Esophagus squamous epithelium (tissue), 5 donors: ENCODE measurements at regions not wholly inside any gene's neighbourhood (a gene's known extent, or its start where the extent isn't known, plus 50 kb on each side); places are given as distances from the start of the nearest gene placed in this dataset.

Source experiments
- DNase-seq: peaks from one replicate; lab custom pipeline; 2025; lab: John Stamatoyannopoulos, UW
- H3K27ac ChIP-seq, 4 donors: fragments of 200-600 bp; sonication (generic); one replicate each; pipeline ENCODE4 v1.5.1; 2016 to 2019; ENCODE audit warnings: mild to moderate bottlenecking in 1 of 4
- H3K27me3 ChIP-seq, 4 donors: fragments of 200-600 bp; sonication (generic); 1 replicate in 3 of 4; 2 replicates in 1 of 4; pipeline versions ENCODE4 v1.5.1 to v1.6.0; 2017 to 2021; ENCODE audit warnings: antibody characterized with exemption in 1 of 4
- H3K36me3 ChIP-seq, 3 donors: fragments of 200-600 bp; sonication (generic); one replicate each; pipeline ENCODE4 v1.5.1; 2016 to 2019
- H3K4me1 ChIP-seq, 3 donors: fragments of 200-600 bp; sonication (generic); one replicate each; pipeline ENCODE4 v1.5.1; 2017 to 2019
- H3K4me3 ChIP-seq, 4 donors: fragments of 200-600 bp; sonication (generic); 1 replicate in 3 of 4; 2 replicates in 1 of 4; pipeline ENCODE4 v1.5.1; 2016 to 2019; ENCODE audit warnings: mild to moderate bottlenecking in 2 of 4, moderate library complexity in 1 of 4
- H3K9me3 ChIP-seq, 3 donors: fragments of 200-600 bp; sonication (generic); one replicate each; pipeline ENCODE4 v1.5.1; 2016 to 2019
- POLR2A ChIP-seq, 4 donors: fragments of 450-650 bp; IDR thresholded peaks; one replicate each; pipeline ENCODE4 v1.6.1; 2017; ENCODE audit warnings: antibody characterized with exemption in 4 of 4, mild to moderate bottlenecking in 4 of 4, moderate library complexity in 3 of 4
- WGBS, 2 donors: methylation state at CpG; one replicate each; pipeline ENCODE4 v1.1.5; 2018; 5-methylcytosine and 5-hydroxymethylcytosine counted together
- intact Hi-C: fragments of 100-400 bp; cut with DNase I; formaldehyde crosslinking; loops from one replicate; pipeline ENCODE4 v1.15.0; 2022
- TF ChIP-seq, protein P1 (sequence below), 6 experiments: fragments of 450-650 bp in 4 of 6; fragments of 200-600 bp in 2 of 6; sonication (generic) in 2 of 6; IDR thresholded peaks; one replicate each; pipeline ENCODE4 v1.5.1; 2016 to 2019; ENCODE audit warnings: antibody characterized with exemption in 6 of 6, mild to moderate bottlenecking in 4 of 6, moderate library complexity in 4 of 6
- donor health status: DM: yes; HTN: yes; CAD: no.

DNA sequence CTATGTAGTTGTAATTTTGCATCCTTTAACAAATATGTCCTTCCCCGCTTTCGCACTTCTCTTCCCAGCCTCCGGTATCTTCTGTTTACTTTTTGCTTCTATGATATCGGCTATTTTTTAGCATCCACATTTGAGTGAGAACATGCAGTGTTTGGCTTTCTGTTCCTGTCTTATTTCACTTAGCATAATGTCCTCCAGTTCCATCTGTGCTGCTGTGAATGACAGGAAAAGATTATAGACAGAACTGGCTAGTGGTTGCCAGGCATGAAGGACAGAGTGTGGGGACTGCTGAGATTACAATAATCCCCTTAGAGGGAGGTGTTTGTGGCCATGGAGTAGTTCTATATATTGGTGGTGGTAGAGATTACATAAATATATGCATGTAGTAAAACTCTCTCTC, 588.6 kb downstream of the NLGN4X start:
- DNase-seq: no peak
- H3K36me3 ChIP-seq: no peaks in the 10 kb centered on the region
- no peaks in the 10 kb centered on the region for H3K9me3 ChIP-seq
- H3K4me1 ChIP-seq: no peaks in the 10 kb centered on the region
- TF ChIP-seq, protein P1, sequence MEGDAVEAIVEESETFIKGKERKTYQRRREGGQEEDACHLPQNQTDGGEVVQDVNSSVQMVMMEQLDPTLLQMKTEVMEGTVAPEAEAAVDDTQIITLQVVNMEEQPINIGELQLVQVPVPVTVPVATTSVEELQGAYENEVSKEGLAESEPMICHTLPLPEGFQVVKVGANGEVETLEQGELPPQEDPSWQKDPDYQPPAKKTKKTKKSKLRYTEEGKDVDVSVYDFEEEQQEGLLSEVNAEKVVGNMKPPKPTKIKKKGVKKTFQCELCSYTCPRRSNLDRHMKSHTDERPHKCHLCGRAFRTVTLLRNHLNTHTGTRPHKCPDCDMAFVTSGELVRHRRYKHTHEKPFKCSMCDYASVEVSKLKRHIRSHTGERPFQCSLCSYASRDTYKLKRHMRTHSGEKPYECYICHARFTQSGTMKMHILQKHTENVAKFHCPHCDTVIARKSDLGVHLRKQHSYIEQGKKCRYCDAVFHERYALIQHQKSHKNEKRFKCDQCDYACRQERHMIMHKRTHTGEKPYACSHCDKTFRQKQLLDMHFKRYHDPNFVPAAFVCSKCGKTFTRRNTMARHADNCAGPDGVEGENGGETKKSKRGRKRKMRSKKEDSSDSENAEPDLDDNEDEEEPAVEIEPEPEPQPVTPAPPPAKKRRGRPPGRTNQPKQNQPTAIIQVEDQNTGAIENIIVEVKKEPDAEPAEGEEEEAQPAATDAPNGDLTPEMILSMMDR (IDR thresholded peaks at IDR 0.05): no peak
- no peak for TF ChIP-seq POLR2A (IDR thresholded peaks at IDR 0.05)
- no peaks in the 10 kb centered on the region for H3K27me3 ChIP-seq
- intact Hi-C loops: no loop called here
- WGBS, 2 donors: 84 to 87% methylated on average over 4 of the region's 4 CpGs
- no peak overlapping the region for H3K27ac ChIP-seq
- H3K4me3 ChIP-seq: no peak overlapping the region

DNA sequence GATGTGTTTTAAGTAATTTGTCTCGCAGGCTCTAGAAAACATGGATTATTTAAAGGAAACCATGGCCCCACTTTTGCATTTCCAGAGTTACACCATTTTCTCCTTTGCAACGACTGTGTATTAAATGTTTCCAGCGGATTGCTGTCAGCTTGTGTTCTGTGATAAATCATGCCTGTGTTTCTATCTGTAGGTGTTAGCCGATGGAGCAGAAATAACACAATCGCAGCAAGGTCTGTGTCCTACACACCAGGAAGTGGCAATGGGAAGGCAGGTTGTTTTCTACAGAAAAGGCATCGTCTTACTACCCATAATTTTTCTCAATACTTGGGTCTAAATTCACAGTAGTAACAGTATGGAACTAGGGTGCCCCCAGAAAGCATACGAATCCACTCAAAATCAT, 590.1 kb downstream of the NLGN4X start:
- Histone ChIP-seq H3K27ac (no peak overlapping the region), H3K9me3 (no peaks in the 10 kb centered on the region), H3K27me3 (no peaks in the 10 kb centered on the region), H3K4me3 (no peak overlapping the region), H3K36me3 (no peaks in the 10 kb centered on the region), H3K4me1 (no peaks in the 10 kb centered on the region)
- no peak for DNase-seq
- intact Hi-C loops: no loop called here
- no peak for TF ChIP-seq POLR2A (IDR thresholded peaks at IDR 0.05)
- TF ChIP-seq, protein P1 (IDR thresholded peaks at IDR 0.05): no peak
- 60 to 76% methylated on average over 4 to 7 of the region's 7 CpGs for WGBS, 2 donors

DNA sequence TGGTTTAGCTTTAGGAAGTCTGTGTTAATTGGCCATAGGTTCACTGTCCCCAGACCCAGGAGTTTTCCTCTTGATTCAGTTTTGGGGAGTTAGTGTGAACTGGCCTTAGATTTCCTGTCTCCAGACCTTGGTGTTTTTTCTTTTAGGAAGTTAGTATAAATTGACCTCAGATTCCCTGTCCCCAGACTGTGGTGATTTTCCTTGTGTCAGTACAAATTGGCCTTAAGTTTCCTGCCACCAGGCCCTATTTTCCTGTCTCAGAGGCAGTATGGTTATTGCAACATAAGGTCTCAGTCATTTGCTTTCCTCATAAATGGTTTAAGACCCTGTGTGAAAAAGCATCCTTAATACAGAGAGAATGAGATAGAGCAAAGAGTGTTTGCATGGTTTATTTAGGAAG, 595.8 kb downstream of the NLGN4X start:
- Histone ChIP-seq H3K4me3 (no peak overlapping the region), H3K27me3 (no peaks in the 10 kb centered on the region), H3K27ac (no peak overlapping the region), H3K4me1 (no peaks in the 10 kb centered on the region), H3K36me3 (no peaks in the 10 kb centered on the region), H3K9me3 (no peaks in the 10 kb centered on the region)
- DNase-seq: no peak
- intact Hi-C loops: no loop called here
- TF ChIP-seq, protein P1 (IDR thresholded peaks at IDR 0.05): no peak
- no peak for TF ChIP-seq POLR2A (IDR thresholded peaks at IDR 0.05)

DNA sequence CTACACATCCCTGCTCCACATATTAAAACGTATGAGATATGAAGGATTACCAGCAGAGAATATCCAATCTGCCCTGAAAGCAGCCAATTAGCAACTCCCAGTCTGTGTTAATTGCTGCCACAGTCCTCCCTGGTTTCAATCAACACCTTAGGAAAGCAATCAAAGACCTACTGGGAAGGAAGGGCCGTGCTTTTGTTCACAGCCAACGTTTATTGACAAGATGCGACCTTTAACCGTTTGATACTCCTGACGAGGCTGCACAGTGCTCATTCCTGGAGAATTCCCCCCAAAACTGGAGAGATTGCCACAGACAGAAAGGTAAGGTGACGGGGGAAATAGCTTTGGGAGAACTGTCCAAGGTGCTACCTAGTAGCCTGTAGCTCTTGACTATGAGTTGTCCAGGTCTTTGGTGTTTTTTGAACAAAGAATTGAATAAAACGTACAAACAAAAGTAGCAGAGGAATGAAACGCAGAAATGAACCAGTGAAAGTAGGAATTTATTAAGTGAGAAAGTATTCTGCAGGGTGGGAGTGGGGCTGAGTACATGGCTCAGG, 596.5 kb downstream of the NLGN4X start:
- Histone ChIP-seq H3K36me3 (no peaks in the 10 kb centered on the region), H3K4me1 (no peaks in the 10 kb centered on the region), H3K9me3 (no peaks in the 10 kb centered on the region), H3K27me3 (no peaks in the 10 kb centered on the region), H3K27ac (no peak overlapping the region), H3K4me3 (no peak overlapping the region)
- DNase-seq: no peak
- intact Hi-C loops: no loop called here
- WGBS, 2 donors: 31 to 44% methylated on average over 2 to 9 of the region's 9 CpGs
- TF ChIP-seq, protein P1 (IDR thresholded peaks at IDR 0.05): no peak
- no peak for TF ChIP-seq POLR2A (IDR thresholded peaks at IDR 0.05)

DNA sequence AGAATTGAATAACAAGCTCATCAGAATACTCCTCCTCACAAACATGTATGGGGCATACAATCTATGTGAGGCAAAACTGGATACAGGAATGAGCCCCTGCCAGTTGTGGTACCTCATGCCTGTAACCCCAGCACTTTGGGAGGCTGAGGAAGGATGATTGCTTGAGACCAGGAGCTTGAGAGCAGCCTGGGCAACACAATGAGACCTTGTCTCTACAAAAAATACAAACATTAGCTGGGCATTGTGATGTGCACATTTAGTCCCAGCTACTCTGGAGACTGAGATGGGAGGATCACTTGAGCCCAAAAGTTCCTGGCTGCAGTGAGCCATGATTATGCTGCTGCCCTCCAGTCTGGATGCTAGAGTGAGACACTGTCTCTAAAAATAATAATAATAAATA, 611.0 kb downstream of the NLGN4X start:
- no peaks in the 10 kb centered on the region for H3K36me3 ChIP-seq
- no peaks in the 10 kb centered on the region for H3K27me3 ChIP-seq
- intact Hi-C loops: no loop called here
- no peak overlapping the region for H3K4me3 ChIP-seq
- no peak for DNase-seq
- TF ChIP-seq, protein P1 (IDR thresholded peaks at IDR 0.05): no peak
- TF ChIP-seq POLR2A (IDR thresholded peaks at IDR 0.05): no peak
- H3K9me3 ChIP-seq: no peaks in the 10 kb centered on the region
- H3K4me1 ChIP-seq: no peaks in the 10 kb centered on the region
- no peak overlapping the region for H3K27ac ChIP-seq
